Thoracic aorta (tissue), 2 donors: ENCODE measurements at regions not wholly inside any gene's neighbourhood (a gene's known extent, or its start where the extent isn't known, plus 50 kb on each side); places are given as distances from the start of the nearest gene placed in this dataset.
A peak's percentile ranks its signal among the peaks of the same experiment; 100 is the strongest.

Experiments used
- ATAC-seq: fragments of 150-250 bp; one replicate; pipeline ENCODE4 v1.8.0; 2017; ENCODE audit warnings: low read depth; ENCODE audit not compliant: insufficient number of reproducible peaks, low FRiP score
- DNase-seq: peaks from one replicate; pipeline ENCODE4 v3.0.0-alpha.2; 2020; ENCODE audit warnings: low spot score
- H3K27ac ChIP-seq, 2 donors: fragments of 200-600 bp; sonication (generic); 1 replicate in 1 of 2; 2 replicates in 1 of 2; pipeline ENCODE4 v1.5.1; 2016; ENCODE audit warnings: mild to moderate bottlenecking in 2 of 2, moderate library complexity in 2 of 2
- H3K27me3 ChIP-seq: fragments of 200-600 bp; sonication (generic); replicated peaks from 2 replicates; pipeline ENCODE4 v1.6.0; 2016; ENCODE audit warnings: mild to moderate bottlenecking; ENCODE audit not compliant: insufficient read depth
- H3K36me3 ChIP-seq: fragments of 200-600 bp; sonication (generic); one replicate; pipeline ENCODE4 v1.5.1; 2016
- H3K4me1 ChIP-seq, 2 donors: fragments of 200-600 bp; sonication (generic); 1 replicate in 1 of 2; 2 replicates in 1 of 2; pipeline versions ENCODE4 v1.5.1 to v1.6.0; 2016; ENCODE audit warnings: low read depth in 2 of 2, mild to moderate bottlenecking in 1 of 2; ENCODE audit not compliant: control insufficient read depth in 1 of 2
- H3K4me3 ChIP-seq: fragments of 200-600 bp; sonication (generic); 2 replicates; pipeline ENCODE4 v1.5.1; 2016; ENCODE audit warnings: mild to moderate bottlenecking
- H3K9me3 ChIP-seq: fragments of 200-600 bp; sonication (generic); 2 replicates; pipeline ENCODE4 v1.5.1; 2016
- CTCF ChIP-seq: fragments of 200-600 bp; sonication (generic); IDR thresholded peaks from one replicate; pipeline ENCODE4 v1.5.1; 2019; ENCODE audit warnings: antibody characterized with exemption

GRCh38 chr16:85458968-85459367 is 154.2 kb upstream of the GSE1 start:
- no peak for TF ChIP-seq CTCF
- Histone ChIP-seq H3K4me3 (no peak overlapping the region), H3K27ac (no peak overlapping the region), H3K9me3 (no peaks in the 10 kb centered on the region), H3K27me3 (no peaks in the 10 kb centered on the region), H3K36me3 (no peaks in the 10 kb centered on the region), H3K4me1 (peaks cover 18 to 27% of the 10 kb centered on the region in 2 donors)
- ATAC-seq (no peak), DNase-seq (no peak)

GRCh38 chr16:85459529-85460251 is 153.4 kb upstream of the GSE1 start:
- Histone ChIP-seq H3K27ac (no peak overlapping the region), H3K36me3 (no peaks in the 10 kb centered on the region), H3K27me3 (no peaks in the 10 kb centered on the region), H3K4me3 (no peak overlapping the region), H3K9me3 (no peaks in the 10 kb centered on the region), H3K4me1 (peaks cover 18 to 27% of the 10 kb centered on the region in 2 donors)
- no peak for ATAC-seq
- no peak for TF ChIP-seq CTCF
- no peak for DNase-seq

- ATAC-seq (no peak), DNase-seq (no peak)
- Histone ChIP-seq H3K36me3 (no peaks in the 10 kb centered on the region), H3K9me3 (no peaks in the 10 kb centered on the region), H3K4me3 (no peak overlapping the region), H3K27ac (no peak overlapping the region), H3K4me1 (peaks cover 18 to 27% of the 10 kb centered on the region in 2 donors), H3K27me3 (no peaks in the 10 kb centered on the region)
- TF ChIP-seq CTCF: no peak
Observed at GRCh38 chr16:85460252-85461021, 152.7 kb upstream of the GSE1 start.

GRCh38 chr16:85461022-85461813 is 151.9 kb upstream of the GSE1 start:
- no peaks in the 10 kb centered on the region for H3K27me3 ChIP-seq
- H3K9me3 ChIP-seq: no peaks in the 10 kb centered on the region
- DNase-seq: no peak
- peak overlapping the region; percentile 62 for H3K4me3 ChIP-seq
- TF ChIP-seq CTCF: no peak
- no peaks in the 10 kb centered on the region for H3K36me3 ChIP-seq
- H3K4me1 ChIP-seq: peaks cover 18 to 27% of the 10 kb centered on the region in 2 donors
- no peak overlapping the region for H3K27ac ChIP-seq
- ATAC-seq: no peak
